ENCODE measurements at regions not wholly inside any gene's neighbourhood (a gene's known extent, or its start where the extent isn't known, plus 50 kb on each side); places are given as distances from the start of the nearest gene placed in this dataset.

- TF ChIP-seq, protein P1, sequence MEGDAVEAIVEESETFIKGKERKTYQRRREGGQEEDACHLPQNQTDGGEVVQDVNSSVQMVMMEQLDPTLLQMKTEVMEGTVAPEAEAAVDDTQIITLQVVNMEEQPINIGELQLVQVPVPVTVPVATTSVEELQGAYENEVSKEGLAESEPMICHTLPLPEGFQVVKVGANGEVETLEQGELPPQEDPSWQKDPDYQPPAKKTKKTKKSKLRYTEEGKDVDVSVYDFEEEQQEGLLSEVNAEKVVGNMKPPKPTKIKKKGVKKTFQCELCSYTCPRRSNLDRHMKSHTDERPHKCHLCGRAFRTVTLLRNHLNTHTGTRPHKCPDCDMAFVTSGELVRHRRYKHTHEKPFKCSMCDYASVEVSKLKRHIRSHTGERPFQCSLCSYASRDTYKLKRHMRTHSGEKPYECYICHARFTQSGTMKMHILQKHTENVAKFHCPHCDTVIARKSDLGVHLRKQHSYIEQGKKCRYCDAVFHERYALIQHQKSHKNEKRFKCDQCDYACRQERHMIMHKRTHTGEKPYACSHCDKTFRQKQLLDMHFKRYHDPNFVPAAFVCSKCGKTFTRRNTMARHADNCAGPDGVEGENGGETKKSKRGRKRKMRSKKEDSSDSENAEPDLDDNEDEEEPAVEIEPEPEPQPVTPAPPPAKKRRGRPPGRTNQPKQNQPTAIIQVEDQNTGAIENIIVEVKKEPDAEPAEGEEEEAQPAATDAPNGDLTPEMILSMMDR (conservative IDR thresholded peaks at IDR 0.05; ENCODE audit: low read length): no peak
- TF ChIP-seq EZH2phosphoT487 (IDR thresholded peaks at IDR 0.05; ENCODE audit: borderline replicate concordance): no peak
Observed at GRCh38 chr5:61280205-61280604, 51.9 kb upstream of the ZSWIM6 start.
